Effector memory CD4-positive, alpha-beta T cell (primary cell): ENCODE measurements at regions not wholly inside any gene's neighbourhood (a gene's known extent, or its start where the extent isn't known, plus 50 kb on each side); places are given as distances from the start of the nearest gene placed in this dataset.

Source experiments
- DNase-seq, 3 donors: peaks; one replicate each; pipeline ENCODE4 v3.0.0-alpha.2; 2020
- H3K27ac ChIP-seq: 2 replicates; pipeline ENCODE4 v1.7.0; 2013; ENCODE audit warnings: mild to moderate bottlenecking, low read length, moderate library complexity; ENCODE audit not compliant: insufficient read depth, poor library complexity, severe bottlenecking
- H3K27me3 ChIP-seq: replicated peaks from 2 replicates; pipeline ENCODE4 v1.7.0; 2013; ENCODE audit warnings: mild to moderate bottlenecking, low read length; ENCODE audit not compliant: insufficient read depth, control insufficient read depth, poor library complexity, severe bottlenecking
- H3K36me3 ChIP-seq: 2 replicates; pipeline ENCODE4 v1.7.0; 2013; ENCODE audit warnings: mild to moderate bottlenecking, low read length, moderate library complexity; ENCODE audit not compliant: control insufficient read depth, insufficient read depth
- H3K4me1 ChIP-seq: 2 replicates; pipeline ENCODE4 v1.7.0; 2013; ENCODE audit warnings: low read length, mild to moderate bottlenecking; ENCODE audit not compliant: control insufficient read depth, insufficient read depth, poor library complexity, severe bottlenecking
- H3K4me3 ChIP-seq: 2 replicates; pipeline ENCODE4 v1.7.0; 2013; ENCODE audit warnings: low read length, low read depth, mild to moderate bottlenecking; ENCODE audit not compliant: insufficient read depth, poor library complexity, severe bottlenecking
- H3K9me3 ChIP-seq: 2 replicates; pipeline ENCODE4 v1.7.0; 2013; ENCODE audit warnings: mild to moderate bottlenecking, low read length, moderate library complexity; ENCODE audit not compliant: control insufficient read depth

DNA sequence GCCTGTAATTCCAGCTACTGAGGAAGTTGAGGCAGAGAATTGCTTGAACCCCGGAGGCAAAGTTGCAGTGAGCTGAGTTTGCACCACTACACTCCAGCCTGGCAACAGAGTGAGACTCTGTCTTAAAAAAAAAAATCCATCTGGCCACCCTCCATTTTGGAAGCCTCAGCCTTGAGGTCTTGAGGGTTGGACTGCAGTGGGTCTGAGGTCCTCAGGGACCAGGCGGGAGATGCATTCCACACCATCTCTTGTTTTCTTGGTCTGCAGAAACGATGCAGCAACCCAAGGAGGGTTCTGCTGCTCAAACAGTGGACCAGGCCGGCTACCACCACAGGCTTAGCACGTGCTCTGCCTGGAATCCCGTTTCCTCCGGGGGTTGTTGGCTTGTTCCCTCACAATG is 299.3 kb downstream of the FGF9 start:
- Histone ChIP-seq H3K4me3 (no peak overlapping the region), H3K27ac (no peak overlapping the region), H3K36me3 (no peaks in the 10 kb centered on the region), H3K27me3 (no peaks in the 10 kb centered on the region), H3K9me3 (no peaks in the 10 kb centered on the region), H3K4me1 (no peaks in the 10 kb centered on the region)
- DNase-seq: no peak

DNA sequence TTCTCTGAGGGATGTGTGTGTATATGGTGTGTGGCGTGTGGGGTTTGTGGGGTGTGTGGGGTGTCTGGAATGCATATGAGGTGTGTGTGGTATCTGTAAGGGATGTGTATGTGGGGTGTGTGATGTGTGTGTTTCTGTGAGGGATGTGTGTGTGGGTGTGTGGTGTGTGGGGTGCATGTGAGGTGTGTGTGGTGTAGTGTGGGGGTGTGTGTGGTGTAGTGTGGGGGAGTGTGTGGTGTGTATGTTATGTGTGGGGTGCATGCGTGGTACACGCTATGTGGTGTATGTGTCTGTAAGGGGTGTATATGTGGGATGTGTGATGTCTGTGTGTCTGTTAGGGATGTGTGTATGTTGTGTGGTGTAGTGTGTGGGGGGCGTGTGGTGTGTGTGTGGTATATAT is 300.0 kb downstream of the FGF9 start:
- no peaks in the 10 kb centered on the region for H3K27me3 ChIP-seq
- no peak overlapping the region for H3K27ac ChIP-seq
- DNase-seq: no peak
- H3K9me3 ChIP-seq: no peaks in the 10 kb centered on the region
- no peaks in the 10 kb centered on the region for H3K36me3 ChIP-seq
- H3K4me3 ChIP-seq: no peak overlapping the region
- no peaks in the 10 kb centered on the region for H3K4me1 ChIP-seq

GRCh38 chr13:21971662-21972621 is 301.1 kb downstream of the FGF9 start:
- no peak for DNase-seq
- Histone ChIP-seq H3K27ac (no peak overlapping the region), H3K27me3 (no peaks in the 10 kb centered on the region), H3K36me3 (no peaks in the 10 kb centered on the region), H3K4me3 (no peak overlapping the region), H3K9me3 (no peaks in the 10 kb centered on the region), H3K4me1 (no peaks in the 10 kb centered on the region)

- H3K4me1 ChIP-seq: no peaks in the 10 kb centered on the region
- H3K27ac ChIP-seq: no peak overlapping the region
- H3K4me3 ChIP-seq: no peak overlapping the region
- H3K36me3 ChIP-seq: no peaks in the 10 kb centered on the region
- no peak for DNase-seq
- no peaks in the 10 kb centered on the region for H3K9me3 ChIP-seq
- H3K27me3 ChIP-seq: no peaks in the 10 kb centered on the region
Observed at GRCh38 chr13:21973437-21974125, 302.7 kb downstream of the FGF9 start.

DNA sequence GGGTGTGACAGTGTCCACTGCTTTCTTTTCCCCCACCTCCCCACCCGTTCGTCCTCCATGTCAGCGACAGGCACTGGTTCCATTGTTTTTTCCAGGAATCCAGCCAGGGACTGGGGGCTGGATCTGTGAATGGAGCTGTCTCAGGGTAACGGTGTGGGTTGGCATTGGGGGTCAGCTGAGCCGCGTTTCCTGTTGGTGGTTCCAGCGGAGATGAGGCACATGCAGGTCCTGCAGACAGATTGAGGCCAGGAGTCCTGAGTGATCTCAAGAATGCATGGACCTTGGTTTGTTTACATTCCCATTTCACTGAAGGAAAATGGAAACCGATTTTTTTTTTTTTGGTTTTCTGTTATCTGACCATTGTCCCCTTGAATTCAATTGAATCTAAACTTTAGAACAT is 303.9 kb downstream of the FGF9 start:
- Histone ChIP-seq H3K27ac (no peak overlapping the region), H3K4me1 (no peaks in the 10 kb centered on the region), H3K4me3 (no peak overlapping the region), H3K27me3 (no peaks in the 10 kb centered on the region), H3K9me3 (no peaks in the 10 kb centered on the region), H3K36me3 (no peaks in the 10 kb centered on the region)
- DNase-seq: no peak

GRCh38 chr13:21976159-21976558 is 305.3 kb downstream of the FGF9 start:
- H3K4me1 ChIP-seq: no peaks in the 10 kb centered on the region
- H3K9me3 ChIP-seq: no peaks in the 10 kb centered on the region

DNA sequence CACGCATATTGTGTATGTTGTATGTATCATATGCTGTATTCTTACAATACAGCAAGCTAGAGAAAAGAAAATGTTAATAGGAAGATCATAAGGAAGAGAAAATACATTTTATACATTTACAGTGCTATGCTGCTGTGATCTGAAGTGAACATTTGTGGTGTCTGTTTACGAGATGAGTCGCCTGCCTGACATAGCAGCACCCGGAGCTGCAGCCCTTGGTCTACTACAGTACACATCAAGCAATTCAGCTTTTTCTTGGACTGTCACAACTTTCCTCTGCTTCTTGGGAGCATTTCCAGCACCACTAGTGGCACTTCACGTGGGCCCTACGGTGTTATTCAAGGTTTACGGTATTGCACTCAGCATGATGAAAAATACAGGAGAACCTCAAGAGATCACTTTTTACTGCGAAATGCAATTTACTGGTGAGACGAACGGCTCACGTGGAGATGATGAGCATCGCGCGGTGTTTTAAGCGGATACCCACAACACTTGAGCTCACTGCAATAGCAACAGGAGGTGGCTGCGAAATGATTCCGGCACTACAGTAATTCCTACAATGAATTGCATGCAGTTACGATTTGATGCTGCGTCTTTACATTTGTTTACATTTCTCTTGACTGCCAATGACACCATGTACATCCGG is 308.4 kb downstream of the FGF9 start:
- Histone ChIP-seq H3K27me3 (no peaks in the 10 kb centered on the region), H3K27ac (no peak overlapping the region), H3K4me1 (no peaks in the 10 kb centered on the region), H3K36me3 (no peaks in the 10 kb centered on the region), H3K4me3 (no peak overlapping the region), H3K9me3 (no peaks in the 10 kb centered on the region)
- no peak for DNase-seq

More at GRCh38 chr13:21976159-21976558, 305.3 kb downstream of the FGF9 start:
- no peak for DNase-seq
- Histone ChIP-seq H3K27me3 (no peaks in the 10 kb centered on the region), H3K36me3 (no peaks in the 10 kb centered on the region), H3K4me3 (no peak overlapping the region), H3K27ac (no peak overlapping the region)

DNA sequence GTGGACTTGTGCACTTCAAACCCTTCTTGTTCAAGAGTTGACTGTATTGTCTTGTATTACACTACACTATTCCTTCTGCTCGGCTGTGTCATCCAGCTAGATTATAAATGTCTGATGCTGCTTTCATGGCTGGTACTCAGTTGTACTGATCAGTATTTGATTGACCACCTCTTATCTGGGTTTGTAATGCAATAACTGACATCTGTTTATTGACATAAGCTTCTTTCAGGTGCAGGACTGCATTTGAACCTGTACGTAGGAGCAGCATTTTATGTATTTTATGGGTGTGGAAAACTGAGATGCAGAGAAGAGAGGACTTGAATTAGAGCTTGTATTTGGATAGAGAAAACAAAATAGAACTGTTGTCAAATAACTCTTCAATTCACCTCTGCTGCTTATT is 309.2 kb downstream of the FGF9 start:
- no peaks in the 10 kb centered on the region for H3K4me1 ChIP-seq
- no peaks in the 10 kb centered on the region for H3K27me3 ChIP-seq
- no peak overlapping the region for H3K4me3 ChIP-seq
- H3K27ac ChIP-seq: no peak overlapping the region
- H3K9me3 ChIP-seq: no peaks in the 10 kb centered on the region
- DNase-seq: no peak
- H3K36me3 ChIP-seq: no peaks in the 10 kb centered on the region

DNA sequence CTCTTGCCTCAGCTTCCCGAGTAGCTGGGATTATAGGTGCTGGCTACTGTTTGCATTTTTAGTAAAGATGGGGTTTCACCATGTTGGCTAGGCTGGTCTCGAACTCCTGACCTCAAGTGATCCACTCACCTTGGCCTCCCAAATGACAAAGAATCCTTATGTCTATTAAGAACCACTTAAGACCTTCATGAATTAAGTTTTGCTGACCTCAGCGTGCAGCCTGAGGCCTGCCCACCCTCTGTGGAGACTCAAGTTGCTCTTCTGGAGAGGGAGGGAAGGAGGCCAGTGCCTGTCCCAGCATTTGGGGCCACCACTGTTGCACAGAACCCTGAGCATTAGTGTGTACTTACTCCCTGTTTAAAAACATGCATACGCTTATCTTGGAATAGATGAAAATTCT is 313.3 kb downstream of the FGF9 start:
- H3K4me1 ChIP-seq: no peaks in the 10 kb centered on the region
- H3K27me3 ChIP-seq: no peaks in the 10 kb centered on the region
- H3K9me3 ChIP-seq: no peaks in the 10 kb centered on the region
- no peak for DNase-seq
- no peaks in the 10 kb centered on the region for H3K36me3 ChIP-seq
- H3K27ac ChIP-seq: no peak overlapping the region
- H3K4me3 ChIP-seq: no peak overlapping the region

- H3K4me3 ChIP-seq: no peak overlapping the region
- DNase-seq: no peak
- no peaks in the 10 kb centered on the region for H3K27me3 ChIP-seq
- H3K36me3 ChIP-seq: no peaks in the 10 kb centered on the region
- H3K9me3 ChIP-seq: no peaks in the 10 kb centered on the region
- no peak overlapping the region for H3K27ac ChIP-seq
- no peaks in the 10 kb centered on the region for H3K4me1 ChIP-seq
Observed at GRCh38 chr13:21986602-21987001, 315.7 kb downstream of the FGF9 start.
